H9 (cell line): ENCODE measurements at regions not wholly inside any gene's neighbourhood (a gene's known extent, or its start where the extent isn't known, plus 50 kb on each side); places are given as distances from the start of the nearest gene placed in this dataset.
"Not testable (repeated sequence)": the region's sequence is repeated elsewhere in the genome, so short reads cannot be mapped to it uniquely, and the experiment has no call there.

ENCODE experiments used
- DNase-seq: peaks from one replicate; pipeline ENCODE4 v3.0.0-alpha.2; 2017
- H2AFZ ChIP-seq: one replicate; pipeline ENCODE4 v1.6.1; 2013; ENCODE audit warnings: mild to moderate bottlenecking, low read length, control low read depth, moderate library complexity
- H2AK5ac ChIP-seq: 2 replicates; pipeline ENCODE4 v1.6.1; 2013; ENCODE audit warnings: low read length, control low read depth, mixed read lengths; ENCODE audit not compliant: insufficient read length
- H2BK120ac ChIP-seq: one replicate; pipeline ENCODE4 v1.6.1; 2013; ENCODE audit warnings: low read depth, mild to moderate bottlenecking, low read length, control low read depth, inconsistent platforms; ENCODE audit not compliant: poor library complexity, severe bottlenecking
- H2BK12ac ChIP-seq: 2 replicates; pipeline ENCODE4 v1.6.1; 2013; ENCODE audit warnings: low read length, control low read depth, mixed read lengths, low read depth; ENCODE audit not compliant: insufficient read length
- H2BK15ac ChIP-seq: 2 replicates; pipeline ENCODE4 v1.6.1; 2013; ENCODE audit warnings: low read depth, low read length, control low read depth
- H2BK20ac ChIP-seq: one replicate; pipeline ENCODE4 v1.6.1; 2013; ENCODE audit warnings: low read depth, mild to moderate bottlenecking, low read length, control low read depth, inconsistent platforms; ENCODE audit not compliant: poor library complexity, severe bottlenecking
- H2BK5ac ChIP-seq: 2 replicates; pipeline ENCODE4 v1.6.1; 2013; ENCODE audit warnings: low read length, control low read depth, mixed read lengths; ENCODE audit not compliant: insufficient read length
- H3K14ac ChIP-seq: 2 replicates; pipeline ENCODE4 v1.6.1; 2013; ENCODE audit warnings: low read length, control low read depth; ENCODE audit not compliant: insufficient read depth
- H3K18ac ChIP-seq: 2 replicates; pipeline ENCODE4 v1.6.1; 2013; ENCODE audit warnings: low read depth, mild to moderate bottlenecking, mixed read lengths, low read length, control low read depth; ENCODE audit not compliant: insufficient read length
- H3K23ac ChIP-seq: 2 replicates; pipeline ENCODE4 v1.6.1; 2013; ENCODE audit warnings: low read length, control low read depth, mixed read lengths, low read depth; ENCODE audit not compliant: insufficient read length
- H3K23me2 ChIP-seq: 2 replicates; pipeline ENCODE4 v1.6.1; 2013; ENCODE audit warnings: low read depth, mild to moderate bottlenecking, mixed read lengths, low read length, control low read depth; ENCODE audit not compliant: insufficient read length, poor library complexity, severe bottlenecking
- H3K27ac ChIP-seq: 2 replicates; pipeline ENCODE4 v1.5.1; 2013; ENCODE audit warnings: low read length, control low read depth, mixed read lengths, low read depth; ENCODE audit not compliant: insufficient read length
- H3K27me3 ChIP-seq: 2 replicates; pipeline ENCODE4 v1.6.1; 2013; ENCODE audit warnings: low read length, control low read depth, inconsistent platforms; ENCODE audit not compliant: insufficient read depth
- H3K4ac ChIP-seq: 2 replicates; pipeline ENCODE4 v1.6.1; 2013; ENCODE audit warnings: low read depth, mild to moderate bottlenecking, control low read depth, inconsistent platforms, low read length, moderate library complexity
- H3K4me1 ChIP-seq: 2 replicates; pipeline ENCODE4 v1.6.1; 2013; ENCODE audit warnings: low read length, control low read depth, inconsistent platforms; ENCODE audit not compliant: insufficient read depth
- H3K4me2 ChIP-seq: 2 replicates; pipeline ENCODE4 v1.6.1; 2013; ENCODE audit warnings: low read length, control low read depth, mixed read lengths; ENCODE audit not compliant: insufficient read length, insufficient read depth
- H3K56ac ChIP-seq: 2 replicates; pipeline ENCODE4 v1.6.1; 2013; ENCODE audit warnings: low read depth, mild to moderate bottlenecking, mixed read lengths, low read length, control low read depth; ENCODE audit not compliant: insufficient read length
- H3K79me1 ChIP-seq: 2 replicates; pipeline ENCODE4 v1.6.1; 2013; ENCODE audit warnings: low read depth, mild to moderate bottlenecking, moderate library complexity, low read length, control low read depth, inconsistent platforms; ENCODE audit not compliant: insufficient read depth, poor library complexity, severe bottlenecking
- H3K79me2 ChIP-seq: 2 replicates; pipeline ENCODE4 v1.6.1; 2013; ENCODE audit warnings: low read length, control low read depth, inconsistent platforms; ENCODE audit not compliant: insufficient read depth
- H3K9ac ChIP-seq: 2 replicates; pipeline ENCODE4 v1.6.1; 2013; ENCODE audit warnings: low read length, control low read depth, mixed read lengths; ENCODE audit not compliant: insufficient read length; ENCODE audit errors: extremely low read depth
- H3K9me3 ChIP-seq: one replicate; pipeline ENCODE4 v1.6.1; 2013; ENCODE audit warnings: low read depth, low read length, inconsistent platforms; ENCODE audit not compliant: control insufficient read depth
- H3T11ph ChIP-seq: one replicate; pipeline ENCODE4 v1.6.1; 2013; ENCODE audit warnings: mild to moderate bottlenecking, low read length, control low read depth, inconsistent platforms
- H4K20me1 ChIP-seq: one replicate; pipeline ENCODE4 v1.6.1; 2013; ENCODE audit not compliant: control insufficient read depth, insufficient read length, insufficient read depth
- H4K5ac ChIP-seq: 2 replicates; pipeline ENCODE4 v1.6.1; 2013; ENCODE audit warnings: low read depth, mild to moderate bottlenecking, mixed read lengths, low read length, control low read depth; ENCODE audit not compliant: insufficient read length
- H4K8ac ChIP-seq: replicated peaks from 2 replicates; pipeline ENCODE4 v1.6.1; 2013; ENCODE audit warnings: low read length, control low read depth, mixed read lengths, low read depth; ENCODE audit not compliant: insufficient read length
- H4K91ac ChIP-seq: 2 replicates; pipeline ENCODE4 v1.6.1; 2013; ENCODE audit warnings: low read depth, mild to moderate bottlenecking, moderate library complexity, mixed read lengths, low read length, control low read depth; ENCODE audit not compliant: insufficient read length
- H3K27ac Mint-ChIP-seq, 3 experiments: 2 replicates in 2 of 3; 3 replicates in 1 of 3; pipeline ENCODE4 v1.8.0; 2020 to 2021; ENCODE audit warnings: mixed read lengths in 3 of 3, mild to moderate bottlenecking in 1 of 3, moderate library complexity in 1 of 3
- H3K27me3 Mint-ChIP-seq: 2 replicates; pipeline ENCODE4 v1.8.0; 2021; ENCODE audit warnings: low read depth, mild to moderate bottlenecking, moderate library complexity, mixed read lengths
- H3K36me3 Mint-ChIP-seq, 3 experiments: 2 replicates in 2 of 3; 3 replicates in 1 of 3; pipeline ENCODE4 v1.8.0; 2020 to 2021; ENCODE audit warnings: low read depth in 3 of 3, mixed read lengths in 3 of 3; ENCODE audit not compliant: insufficient read depth in 1 of 3
- H3K4me1 Mint-ChIP-seq, 2 experiments: 2 replicates each; pipeline ENCODE4 v1.8.0; 2020; ENCODE audit warnings: mixed read lengths in 2 of 2
- H3K4me3 Mint-ChIP-seq, 2 experiments: 2 replicates in 1 of 2; 3 replicates in 1 of 2; pipeline ENCODE4 v1.8.0; 2020 to 2021; ENCODE audit warnings: mild to moderate bottlenecking in 2 of 2, mixed read lengths in 2 of 2, moderate library complexity in 1 of 2
- H3K9me3 Mint-ChIP-seq, 2 experiments: 2 replicates in 1 of 2; 3 replicates in 1 of 2; pipeline ENCODE4 v1.8.0; 2020; ENCODE audit warnings: mild to moderate bottlenecking in 2 of 2, mixed read lengths in 2 of 2, moderate library complexity in 1 of 2
- WGBS: extraction: QIAGEN DNeasy Blood & Tissue Kit; methylation state at CpG from one replicate; pipeline ENCODE4 v1.1.7; 2013; ENCODE audit warnings: missing lambda C conversion rate, low lambda C conversion rate, mixed read lengths; ENCODE audit not compliant: insufficient read length; ENCODE audit errors: extremely low coverage; 5-methylcytosine and 5-hydroxymethylcytosine counted together

- not testable (repeated sequence) for H4K91ac ChIP-seq, H3K9ac ChIP-seq, H3K4me3 Mint-ChIP-seq, H3K4me2 ChIP-seq, H4K20me1 ChIP-seq, H3K4ac ChIP-seq, H3K9me3 Mint-ChIP-seq, H2BK15ac ChIP-seq, H4K8ac ChIP-seq, H3K27ac ChIP-seq, H4K5ac ChIP-seq, H3K56ac ChIP-seq, H3K14ac ChIP-seq, H2BK5ac ChIP-seq, H3K4me1 ChIP-seq, H3K18ac ChIP-seq, H2AK5ac ChIP-seq, H3K27me3 ChIP-seq, DNase-seq, H3K9me3 ChIP-seq, H2BK120ac ChIP-seq, H3K27ac Mint-ChIP-seq, H3K23me2 ChIP-seq, H3K79me1 ChIP-seq, H2BK20ac ChIP-seq, H3K36me3 Mint-ChIP-seq, H3K23ac ChIP-seq, H2AFZ ChIP-seq, H3T11ph ChIP-seq, H3K79me2 ChIP-seq, H2BK12ac ChIP-seq, H3K27me3 Mint-ChIP-seq
- peaks cover 5 to 14% of the 10 kb centered on the region in 2 experiments; a peak in 3 of 4 replicates for H3K4me1 Mint-ChIP-seq
- WGBS: no CpG with 5 or more reads among the region's 3 CpGs
Measured at GRCh38 chr13:24981181-24981803, 114.6 kb upstream of the PABPC3 start.
